Stimulated activated naive CD8-positive, alpha-beta T cell treated with anti-CD3 and anti-CD28 coated beads, Interleukin-15, amount 100 ng/mL, for 72 hours (primary cell): ENCODE measurements at regions not wholly inside any gene's neighbourhood (a gene's known extent, or its start where the extent isn't known, plus 50 kb on each side); places are given as distances from the start of the nearest gene placed in this dataset.
"Not testable (repeated sequence)": the region's sequence is repeated elsewhere in the genome, so short reads cannot be mapped to it uniquely, and the experiment has no call there.

Experiments
- ATAC-seq: fragments of 150-1000 bp; cut with Tn5 transposase; 2 replicates; pipeline ENCODE4 v1.10.0; 2021; ENCODE audit warnings: mild to moderate bottlenecking, moderate library complexity
- DNase-seq, 2 donors: peaks; one replicate each; pipeline ENCODE4 v3.0.0; 2021 to 2022
- H3K27ac Mint-ChIP-seq, 2 donors: one replicate each; pipeline ENCODE4 v1.8.0; 2022; ENCODE audit warnings: mild to moderate bottlenecking in 2 of 2, mixed read lengths in 2 of 2, moderate library complexity in 2 of 2
- H3K27me3 Mint-ChIP-seq: one replicate; pipeline ENCODE4 v1.8.0; 2022; ENCODE audit warnings: mixed read lengths
- H3K4me1 Mint-ChIP-seq: one replicate; pipeline ENCODE4 v1.8.0; 2022; ENCODE audit warnings: mild to moderate bottlenecking, mixed read lengths
- H3K4me3 Mint-ChIP-seq, 2 donors: one replicate each; pipeline ENCODE4 v1.8.0; 2022; ENCODE audit warnings: mild to moderate bottlenecking in 2 of 2, mixed read lengths in 2 of 2, moderate library complexity in 1 of 2
- H3K9me3 Mint-ChIP-seq, 2 donors: one replicate each; pipeline ENCODE4 v1.8.0; 2022; ENCODE audit warnings: mixed read lengths in 2 of 2

GRCh38 chr21:8257083-8257799, 2264.1 kb upstream of the TPTE start:
- H3K27me3 Mint-ChIP-seq, ATAC-seq, H3K4me1 Mint-ChIP-seq, H3K27ac Mint-ChIP-seq, H3K4me3 Mint-ChIP-seq, H3K9me3 Mint-ChIP-seq: not testable (repeated sequence)
- DNase-seq, result peak; percentile 58 to 61

GRCh38 chr21:8260065-8260627, 2261.2 kb upstream of the TPTE start:
- ATAC-seq, H3K4me1 Mint-ChIP-seq, H3K27ac Mint-ChIP-seq, H3K9me3 Mint-ChIP-seq, H3K27me3 Mint-ChIP-seq, DNase-seq, H3K4me3 Mint-ChIP-seq: not testable (repeated sequence)
